ENCODE measurements at regions not wholly inside any gene's neighbourhood (a gene's known extent, or its start where the extent isn't known, plus 50 kb on each side); places are given as distances from the start of the nearest gene placed in this dataset.

GRCh38 chr18:65035701-65036100 lies 715.1 kb upstream of the CDH7 start:
- H3K9me3 Mint-ChIP-seq, result peaks cover 1% of the 10 kb centered on the region
- H3K27ac Mint-ChIP-seq, result no peak overlapping the region
- H3K36me3 Mint-ChIP-seq (ENCODE audit: low read depth), result no peaks in the 10 kb centered on the region
- intact Hi-C loops (cut with micrococcal nuclease), result no loop called here
- TF ChIP-seq CTCF (IDR thresholded peaks at IDR 0.05), result no peak
- ChIA-PET POLR2A (no interaction called here), CTCF (no interaction called here)
- no peak overlapping the region for H3K4me3 Mint-ChIP-seq
- no peaks in the 10 kb centered on the region for H3K27me3 Mint-ChIP-seq
- H3K4me1 Mint-ChIP-seq (ENCODE audit: low read depth), result no peaks in the 10 kb centered on the region
- no peak for DNase-seq
- no peak for ATAC-seq

- POLR2A ChIA-PET, result no interaction called here
- no peaks in the 10 kb centered on the region for H3K27me3 Mint-ChIP-seq
- H3K27ac Mint-ChIP-seq, result no peak overlapping the region
- intact Hi-C loops (cut with micrococcal nuclease), result no loop called here
- TF ChIP-seq CTCF (IDR thresholded peaks at IDR 0.05), result no peak
- no peaks in the 10 kb centered on the region for H3K4me1 Mint-ChIP-seq (ENCODE audit: low read depth)
- CTCF ChIA-PET, result no interaction called here
- DNase-seq, result no peak
- H3K9me3 Mint-ChIP-seq, result peaks cover 12% of the 10 kb centered on the region
- H3K4me3 Mint-ChIP-seq, result no peak overlapping the region
- ATAC-seq, result no peak
- no peaks in the 10 kb centered on the region for H3K36me3 Mint-ChIP-seq (ENCODE audit: low read depth)
These were observed 725.1 kb upstream of the CDH7 start for GRCh38 chr18:65025756-65026155.

GRCh38 chr18:65021021-65021420 lies 729.8 kb upstream of the CDH7 start:
- Mint-ChIP-seq H3K4me3 (no peak overlapping the region), H3K9me3 (peaks cover 12% of the 10 kb centered on the region), H3K36me3 (ENCODE audit: low read depth) (no peaks in the 10 kb centered on the region), H3K27ac (no peak overlapping the region), H3K27me3 (no peaks in the 10 kb centered on the region), H3K4me1 (ENCODE audit: low read depth) (no peaks in the 10 kb centered on the region)
- ATAC-seq, result no peak
- ChIA-PET CTCF (no interaction called here), POLR2A (no interaction called here)
- TF ChIP-seq CTCF (IDR thresholded peaks at IDR 0.05), result no peak
- intact Hi-C loops (cut with micrococcal nuclease), result no loop called here
- DNase-seq, result no peak

- Mint-ChIP-seq H3K4me3 (no peak overlapping the region), H3K36me3 (ENCODE audit: low read depth) (no peaks in the 10 kb centered on the region), H3K27me3 (no peaks in the 10 kb centered on the region), H3K9me3 (peaks cover 13% of the 10 kb centered on the region), H3K4me1 (ENCODE audit: low read depth) (no peaks in the 10 kb centered on the region), H3K27ac (no peak overlapping the region)
- ChIA-PET POLR2A (no interaction called here), CTCF (no interaction called here)
- no peak for ATAC-seq
- DNase-seq, result no peak
- intact Hi-C loops (cut with micrococcal nuclease), result no loop called here
- TF ChIP-seq CTCF (IDR thresholded peaks at IDR 0.05), result no peak
These were observed 732.6 kb upstream of the CDH7 start for GRCh38 chr18:65018184-65018583.

DNA sequence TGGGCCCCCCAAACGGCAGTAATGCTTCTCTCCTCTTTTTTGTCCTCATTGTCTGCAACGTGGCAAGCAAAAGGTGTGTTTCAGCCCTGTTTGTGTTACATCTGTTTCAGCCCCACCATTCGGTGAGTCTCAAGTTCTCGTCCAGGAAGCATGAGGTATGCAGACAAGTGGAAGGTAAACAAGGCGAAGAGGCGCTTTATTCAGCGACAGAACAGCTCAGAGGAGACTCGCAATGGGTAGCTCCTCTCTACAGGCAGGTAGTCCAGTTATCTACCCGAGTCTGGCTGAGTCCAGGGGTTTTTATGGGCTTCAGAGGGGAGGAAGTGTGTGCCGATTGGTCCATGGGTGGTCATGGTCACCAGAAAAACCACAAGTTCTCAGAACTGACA lies 733.4 kb upstream of the CDH7 start:
- H3K27ac Mint-ChIP-seq, result no peak overlapping the region
- H3K4me1 Mint-ChIP-seq (ENCODE audit: low read depth), result no peaks in the 10 kb centered on the region
- ATAC-seq, result no peak
- no peaks in the 10 kb centered on the region for H3K27me3 Mint-ChIP-seq
- intact Hi-C loops (cut with micrococcal nuclease), result no loop called here
- H3K9me3 Mint-ChIP-seq, result peaks cover 14% of the 10 kb centered on the region
- ChIA-PET POLR2A (no interaction called here), CTCF (no interaction called here)
- DNase-seq, result no peak
- no peak for TF ChIP-seq CTCF (IDR thresholded peaks at IDR 0.05)
- no peaks in the 10 kb centered on the region for H3K36me3 Mint-ChIP-seq (ENCODE audit: low read depth)
- H3K4me3 Mint-ChIP-seq, result no peak overlapping the region
